Stimulated activated CD8-positive, alpha-beta memory T cell treated with anti-CD3 and anti-CD28 coated beads, Interleukin-2, amount 100 ng/mL, for 48 hours (primary cell): ENCODE measurements at regions not wholly inside any gene's neighbourhood (a gene's known extent, or its start where the extent isn't known, plus 50 kb on each side); places are given as distances from the start of the nearest gene placed in this dataset.
"Not testable (repeated sequence)": the region's sequence is repeated elsewhere in the genome, so short reads cannot be mapped to it uniquely, and the experiment has no call there.

Source experiments
- DNase-seq, 2 donors: peaks; one replicate each; pipeline ENCODE4 v3.0.0-alpha.2; 2020; ENCODE audit warnings: low read depth in 2 of 2

DNA sequence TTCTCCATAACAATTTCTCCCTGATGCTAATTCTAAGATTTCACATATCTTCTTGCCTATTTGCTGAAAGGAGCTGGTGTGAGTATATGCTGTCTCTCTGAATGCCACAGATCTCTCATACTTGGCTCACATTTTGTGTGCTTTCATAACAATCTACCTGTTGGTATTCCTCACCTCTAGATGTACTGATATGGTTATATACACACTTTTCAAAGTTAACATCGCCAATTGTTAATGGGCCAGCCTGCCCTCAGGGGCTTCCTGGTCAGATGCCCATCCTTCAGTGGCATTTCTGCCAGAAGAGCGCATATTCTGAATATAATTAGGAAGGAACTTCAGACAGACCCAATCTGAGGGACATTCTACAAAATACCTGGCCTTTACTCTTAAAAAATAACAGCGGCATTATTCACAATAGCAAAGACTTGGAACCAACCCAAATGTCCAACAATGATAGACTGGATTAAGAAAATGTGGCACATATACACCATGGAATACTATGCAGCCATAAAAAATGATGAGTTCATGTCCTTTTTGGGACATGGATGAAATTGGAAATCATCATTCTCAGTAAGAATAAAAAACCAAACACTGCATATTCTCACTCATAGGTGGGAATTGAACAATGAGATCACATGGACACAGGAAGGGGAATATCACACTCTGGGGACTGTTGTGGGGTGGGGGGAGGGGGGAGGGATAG is 123.9 kb upstream of the FAT1 start:
- not testable (repeated sequence) for DNase-seq

DNA sequence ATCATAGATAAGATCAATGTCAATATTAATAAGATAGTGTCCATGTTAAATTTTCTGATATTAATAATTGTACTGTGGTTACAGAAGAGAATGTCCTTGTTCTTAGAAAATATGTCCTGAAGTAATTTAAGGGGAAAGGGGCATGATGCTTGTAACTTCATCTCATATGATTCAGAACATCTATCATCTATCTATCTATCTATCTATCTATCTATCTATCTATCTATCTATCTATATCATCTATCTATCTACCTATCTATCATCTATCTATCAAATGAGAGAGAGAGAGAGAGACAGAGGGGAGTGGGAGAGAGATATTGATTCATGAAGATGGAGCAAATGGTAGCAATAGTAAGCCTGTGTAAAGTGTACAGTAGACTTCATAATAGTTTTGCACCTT is 124.8 kb upstream of the FAT1 start:
- no peak for DNase-seq

DNA sequence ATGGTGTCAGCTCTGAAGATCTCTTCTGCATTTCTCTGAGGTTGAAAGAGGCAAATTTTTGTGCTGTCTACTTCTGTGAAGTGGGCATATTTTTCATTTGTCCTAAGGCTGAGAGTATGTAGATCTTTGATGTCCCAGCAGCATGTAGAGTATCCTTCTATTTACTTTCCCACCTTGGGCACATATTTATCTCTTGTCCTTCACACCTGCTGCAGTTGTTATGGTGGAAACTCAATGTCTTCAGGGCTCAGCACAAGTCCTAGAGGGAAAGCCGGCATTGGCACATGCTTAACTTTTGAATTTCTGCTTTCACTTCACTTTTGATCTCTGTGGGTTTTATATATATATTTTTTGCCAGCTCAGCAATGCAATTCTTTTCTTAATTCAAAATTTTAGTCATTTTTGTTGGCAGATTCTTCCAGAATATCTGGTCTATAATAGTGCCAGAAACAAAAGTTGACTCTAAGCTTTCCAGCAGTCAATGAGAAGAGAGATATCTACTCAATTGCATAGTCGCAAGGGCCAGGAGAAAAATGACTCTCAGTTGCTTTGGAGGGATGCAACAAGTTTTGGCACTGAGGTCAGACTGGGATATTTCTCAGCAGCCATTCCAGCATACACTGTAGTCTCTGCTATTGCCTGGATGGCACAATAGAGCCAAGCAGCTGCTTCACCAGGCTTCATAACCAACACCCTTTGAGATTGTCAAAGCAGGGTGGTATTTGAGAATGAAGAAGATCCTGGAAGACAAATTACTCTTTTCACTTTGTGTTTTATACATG is 127.8 kb upstream of the FAT1 start:
- DNase-seq, result no peak

DNA sequence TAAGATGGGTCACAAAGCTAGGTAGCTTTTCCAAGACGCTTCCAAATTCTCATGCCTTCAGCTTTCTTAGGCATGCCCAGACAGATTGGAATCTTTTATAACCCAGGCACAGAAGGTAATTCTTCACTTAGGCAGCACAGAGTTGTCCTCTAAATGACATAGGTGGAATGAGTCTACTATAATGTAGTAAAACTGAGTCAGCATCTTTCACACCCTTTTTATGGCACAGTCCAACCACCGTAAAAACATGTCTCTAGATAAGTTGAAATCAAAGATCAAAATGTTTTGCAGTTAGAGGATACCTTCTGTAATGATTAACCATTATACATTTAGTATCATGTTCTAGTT is 128.4 kb upstream of the FAT1 start:
- DNase-seq, result no peak

DNA sequence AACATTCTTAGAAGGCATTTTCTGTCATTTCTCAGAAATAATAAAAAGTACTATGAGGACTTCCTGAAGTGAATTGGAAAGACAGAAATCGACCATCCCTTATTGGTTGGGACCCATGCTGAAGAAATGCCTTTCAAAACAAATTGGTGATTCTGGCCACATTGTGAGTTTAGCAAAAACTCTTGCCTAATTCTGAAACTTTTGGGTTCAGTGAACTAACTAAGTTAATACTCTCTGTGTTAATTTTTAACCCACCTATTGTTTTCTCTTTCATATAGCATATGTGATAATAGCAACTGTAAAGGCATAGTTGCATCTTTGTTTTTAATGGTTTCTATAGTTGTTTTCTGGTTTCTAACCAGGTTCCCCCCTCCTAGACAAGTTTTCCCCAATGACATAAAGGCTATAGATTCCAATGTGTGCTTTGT is 129.3 kb upstream of the FAT1 start:
- DNase-seq, result no peak

DNA sequence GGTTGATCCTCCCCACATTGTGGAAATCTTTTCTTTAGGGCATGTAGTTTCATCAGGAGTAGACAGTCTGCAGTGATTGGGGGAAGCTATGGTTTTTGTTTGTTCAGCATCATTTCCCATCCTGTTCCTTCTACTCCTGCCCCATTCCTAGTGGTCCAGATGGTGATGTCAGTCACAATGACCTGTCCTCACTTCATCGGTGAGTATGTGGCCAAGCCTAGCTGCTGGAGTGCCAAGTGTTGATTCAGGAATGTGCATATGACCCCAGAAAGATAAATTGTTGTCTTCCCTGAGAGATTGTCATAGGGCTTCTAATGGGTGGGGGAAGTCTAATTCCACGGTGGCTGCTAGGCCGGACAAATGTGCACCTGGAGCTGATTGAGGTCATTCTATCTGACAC is 130.6 kb upstream of the FAT1 start:
- DNase-seq, result no peak

DNA sequence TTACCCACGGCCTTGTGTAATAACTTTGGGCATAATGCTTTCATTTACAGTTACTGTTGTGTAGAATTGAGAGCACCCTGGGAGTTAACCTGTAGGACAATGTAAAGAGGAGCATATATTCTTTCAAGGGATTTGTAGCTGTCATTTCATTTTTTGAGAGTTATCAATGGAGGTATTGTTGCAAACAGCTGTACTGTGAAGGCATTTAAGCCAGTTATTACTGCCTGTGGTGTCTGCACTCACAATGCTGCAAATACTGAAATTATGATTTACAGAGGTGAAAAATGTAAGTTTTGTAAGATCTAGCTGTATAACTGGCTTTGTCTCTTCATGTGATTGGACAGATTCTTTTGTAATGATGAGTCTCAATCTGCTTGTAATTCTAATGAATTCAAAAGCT is 131.5 kb upstream of the FAT1 start:
- DNase-seq, result no peak

DNA sequence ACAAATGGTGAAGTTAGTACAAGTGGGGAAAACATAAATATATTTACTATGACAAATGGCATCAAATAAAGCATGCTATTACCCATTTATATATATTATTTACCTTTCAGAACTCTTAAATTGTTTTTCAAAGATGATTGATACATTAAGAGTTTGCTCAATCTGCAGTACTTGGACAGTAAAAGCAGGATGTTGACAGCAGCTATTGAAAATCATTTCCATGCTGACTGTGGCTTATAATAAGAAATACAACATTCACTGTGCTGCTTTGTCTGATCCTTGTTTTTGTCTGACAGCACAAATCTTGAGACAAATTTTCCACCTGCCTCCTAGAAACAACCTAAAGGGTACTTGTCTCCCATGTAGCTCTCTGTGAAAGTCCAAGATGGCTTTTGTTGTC is 134.1 kb upstream of the FAT1 start:
- no peak for DNase-seq

DNA sequence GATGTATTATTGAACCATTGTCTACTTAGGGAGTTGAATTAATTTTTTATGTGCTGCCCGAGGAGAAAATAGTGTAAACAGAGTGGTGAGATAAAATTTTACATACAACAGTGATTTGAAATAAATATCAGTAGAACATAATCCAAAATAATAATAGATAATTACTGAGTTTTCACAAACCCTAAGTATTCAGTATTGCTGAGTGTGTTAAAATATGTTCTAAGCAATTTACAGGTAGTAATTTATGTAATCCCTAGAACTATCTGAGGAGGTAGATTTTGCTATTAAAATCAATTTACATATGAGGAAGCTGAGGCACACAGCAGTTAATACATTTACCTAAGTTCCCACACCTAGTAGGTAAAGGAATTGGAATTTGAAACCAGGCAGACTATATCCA is 134.7 kb upstream of the FAT1 start:
- no peak for DNase-seq

DNA sequence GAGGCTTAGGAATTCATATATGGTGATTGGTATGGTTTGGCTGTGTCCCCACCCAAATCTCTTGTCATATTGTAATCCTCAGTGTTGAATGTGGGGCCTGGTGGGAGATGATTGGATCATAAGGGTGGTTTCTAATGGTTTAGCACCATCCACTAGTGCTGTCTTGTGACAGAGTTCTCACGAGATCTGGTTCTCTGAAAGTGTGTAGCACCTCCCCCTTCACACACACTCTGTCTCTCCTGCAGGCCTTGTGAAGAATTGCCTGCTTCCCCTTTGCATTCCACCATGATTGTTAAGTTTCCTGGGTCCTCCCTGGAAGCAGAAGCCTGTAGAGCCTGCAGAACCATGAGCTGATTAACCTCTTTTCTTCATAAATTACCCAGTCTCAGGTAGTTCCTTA is 135.8 kb upstream of the FAT1 start:
- no peak for DNase-seq

DNA sequence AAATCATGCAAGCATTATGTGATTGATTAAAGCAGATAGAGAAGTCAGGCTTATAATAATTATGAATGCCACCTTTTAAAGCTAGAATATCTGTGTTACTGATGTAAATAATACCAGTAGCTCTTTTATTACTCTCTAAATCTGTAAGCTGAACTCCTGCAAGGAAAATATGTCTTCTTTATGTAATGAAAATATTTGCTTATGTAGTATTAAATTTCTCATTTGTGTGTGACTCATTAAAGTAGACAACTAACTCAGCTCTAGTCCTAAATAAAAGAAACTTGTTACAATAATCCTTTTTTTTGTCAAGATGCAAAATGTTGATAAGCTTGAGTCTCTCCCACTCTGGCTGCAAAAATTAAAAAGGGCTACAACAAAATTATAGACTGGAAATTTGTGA is 137.7 kb upstream of the FAT1 start:
- DNase-seq, result no peak

DNA sequence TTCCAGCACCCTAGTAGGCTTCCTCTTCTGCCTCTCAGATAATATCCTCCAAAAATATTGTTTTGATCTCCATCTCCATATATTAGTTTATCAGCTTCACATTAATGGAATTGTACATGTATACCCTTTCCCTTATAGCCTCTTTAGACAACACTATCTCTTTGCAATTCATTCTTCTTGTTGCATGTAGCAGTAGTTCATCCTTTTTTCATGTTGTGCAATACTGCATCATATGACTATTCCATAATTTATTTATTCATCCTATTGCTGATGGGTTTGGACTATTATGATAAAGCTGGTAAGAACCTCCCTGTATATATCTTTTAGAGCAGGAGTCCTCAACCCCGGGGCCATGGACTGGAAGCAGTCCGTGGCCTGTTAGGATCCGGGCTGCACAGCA is 148.2 kb upstream of the FAT1 start:
- no peak for DNase-seq

DNA sequence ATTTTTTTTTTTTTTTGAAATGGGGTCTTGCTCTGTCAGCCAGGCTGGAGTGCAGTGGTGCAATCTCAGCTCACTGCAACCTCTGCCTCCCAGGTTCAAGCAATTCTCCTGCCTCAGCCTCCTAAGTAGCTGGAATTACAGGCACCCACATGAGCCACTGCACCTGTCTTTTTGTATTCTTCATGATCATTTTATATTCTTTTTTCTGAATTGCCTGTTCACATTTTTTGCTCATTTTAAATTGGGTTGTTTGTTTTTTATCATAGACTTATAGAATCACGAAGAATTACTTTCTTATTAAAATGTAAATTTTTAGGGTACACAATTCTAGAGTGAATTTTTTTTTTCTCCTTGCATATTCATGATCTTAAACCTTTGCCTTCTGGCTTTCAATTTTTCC is 149.4 kb upstream of the FAT1 start:
- not testable (repeated sequence) for DNase-seq

DNA sequence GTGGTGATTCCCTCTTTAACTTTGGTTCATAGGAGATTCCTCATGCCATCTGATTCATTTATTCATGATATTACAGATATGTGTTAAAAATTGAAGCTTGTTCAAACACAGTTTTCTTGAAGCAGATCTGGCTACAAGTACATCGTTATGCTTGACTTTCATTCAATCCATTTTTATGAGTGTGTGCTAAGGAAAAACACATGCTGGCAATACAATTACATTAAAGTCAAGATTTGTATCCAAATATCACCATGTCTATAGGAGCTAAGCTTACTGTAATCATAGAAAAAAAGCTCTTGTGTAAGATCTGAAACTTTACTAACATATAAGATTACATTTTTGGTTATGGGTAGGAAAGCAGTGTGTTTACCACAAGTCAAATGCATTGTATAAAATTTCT is 151.8 kb upstream of the FAT1 start:
- DNase-seq, result no peak

DNA sequence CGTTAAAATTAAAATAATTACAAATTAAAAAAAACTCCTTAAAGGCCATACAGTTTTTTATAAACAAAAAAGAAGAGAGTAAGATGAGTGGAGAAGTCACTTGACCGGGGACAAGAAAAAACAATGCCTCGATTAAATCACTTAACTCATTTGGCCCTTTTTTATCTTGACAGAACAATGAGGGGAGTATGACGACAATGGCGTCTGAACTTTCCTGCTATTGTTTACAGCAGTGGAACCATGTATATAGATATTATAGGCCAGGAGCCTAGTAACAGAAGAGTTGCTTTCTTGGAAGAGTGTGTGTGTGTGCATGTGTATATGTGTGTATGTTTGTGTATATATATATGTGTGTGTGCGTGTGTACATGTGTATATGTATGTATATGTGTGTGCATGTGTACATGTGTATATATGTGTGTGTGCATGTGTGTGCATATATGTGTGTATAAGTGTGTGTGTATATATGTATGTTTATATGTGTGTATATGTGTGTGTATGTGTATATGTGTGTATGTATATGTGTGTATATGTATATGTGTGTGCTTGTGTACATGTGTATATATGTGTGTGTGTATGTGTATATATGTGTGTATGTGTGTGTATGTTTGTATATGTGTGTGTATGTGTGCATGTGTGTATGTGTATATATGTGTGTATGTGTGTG is 153.4 kb upstream of the FAT1 start:
- DNase-seq, result no peak

DNA sequence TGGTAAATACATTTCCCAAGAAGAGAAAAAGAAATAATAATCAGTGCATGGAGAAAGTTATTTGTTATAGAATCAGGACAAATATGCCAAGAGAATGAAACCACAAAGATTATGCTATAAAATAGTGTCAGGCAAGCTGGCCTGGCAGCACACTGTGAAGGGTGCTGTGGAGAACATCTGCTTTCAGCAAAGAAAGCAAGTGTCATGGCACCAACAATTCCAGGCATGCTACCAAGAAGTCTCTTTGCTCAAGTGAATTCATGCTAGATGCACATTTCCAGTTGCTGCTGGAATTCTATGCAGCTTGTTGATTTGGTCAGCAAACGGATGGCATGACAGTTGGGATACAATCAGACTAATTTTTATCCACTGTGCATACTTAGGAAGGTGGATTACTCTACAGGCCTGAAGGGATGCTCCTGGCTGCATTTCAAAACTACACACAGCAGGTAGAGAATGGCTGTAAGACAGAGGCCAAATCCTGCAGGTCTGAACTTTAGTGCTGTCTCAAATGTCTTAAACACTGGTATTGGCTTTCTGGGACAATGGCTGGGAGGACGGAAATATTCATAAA is 154.6 kb upstream of the FAT1 start:
- DNase-seq, result no peak

DNA sequence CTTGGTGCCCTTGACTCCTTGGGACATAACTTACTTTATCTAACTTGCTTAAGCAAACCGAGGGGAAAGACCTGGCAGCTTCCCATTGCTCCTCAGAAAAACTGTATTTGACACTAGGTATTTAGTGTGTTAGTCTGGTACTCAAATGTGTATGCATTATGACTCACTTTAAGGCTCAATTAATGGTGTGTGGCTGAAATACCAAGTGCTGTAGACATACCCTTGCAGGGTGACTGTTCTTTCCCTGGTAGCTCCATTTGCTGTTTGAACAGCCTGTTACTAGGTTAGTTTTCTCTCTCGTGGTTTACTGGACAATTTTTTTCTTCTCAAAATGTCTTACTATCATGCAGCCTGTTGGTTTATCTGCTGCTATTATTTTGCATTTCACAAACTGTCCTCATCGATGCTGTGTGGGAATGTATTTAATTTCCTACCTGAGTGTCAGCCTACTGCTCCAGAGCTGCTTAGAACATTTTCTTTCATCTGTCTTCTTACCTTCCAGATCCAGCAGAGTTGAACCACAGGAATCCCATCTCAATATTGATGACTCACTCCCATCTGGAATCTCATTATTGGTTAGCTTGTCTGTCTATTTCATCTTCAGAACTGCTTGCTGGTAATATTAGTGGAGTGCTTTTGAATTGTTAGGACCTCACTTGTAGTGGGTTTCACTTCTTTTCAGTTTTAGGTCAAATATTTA is 158.0 kb upstream of the FAT1 start:
- DNase-seq, result no peak

DNA sequence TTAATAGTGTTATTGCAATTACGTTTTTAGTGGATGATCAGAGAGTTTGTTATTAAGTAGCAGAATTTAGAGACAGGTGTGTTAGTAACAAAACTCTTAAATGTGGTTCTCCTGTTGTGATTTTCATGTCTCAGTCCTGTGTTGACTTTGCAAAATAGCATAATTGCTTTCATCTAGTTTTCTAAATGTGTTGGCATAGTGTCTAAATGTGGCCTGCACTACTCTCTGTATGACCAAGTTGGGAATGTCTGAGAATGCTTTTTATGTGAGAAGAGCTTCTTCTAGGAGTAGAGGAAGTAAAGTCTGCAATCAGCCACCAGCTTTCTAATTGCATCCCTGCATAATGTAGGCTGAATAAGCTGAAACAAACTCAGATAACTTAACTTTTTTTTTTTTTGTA is 158.6 kb upstream of the FAT1 start:
- DNase-seq, result no peak

DNA sequence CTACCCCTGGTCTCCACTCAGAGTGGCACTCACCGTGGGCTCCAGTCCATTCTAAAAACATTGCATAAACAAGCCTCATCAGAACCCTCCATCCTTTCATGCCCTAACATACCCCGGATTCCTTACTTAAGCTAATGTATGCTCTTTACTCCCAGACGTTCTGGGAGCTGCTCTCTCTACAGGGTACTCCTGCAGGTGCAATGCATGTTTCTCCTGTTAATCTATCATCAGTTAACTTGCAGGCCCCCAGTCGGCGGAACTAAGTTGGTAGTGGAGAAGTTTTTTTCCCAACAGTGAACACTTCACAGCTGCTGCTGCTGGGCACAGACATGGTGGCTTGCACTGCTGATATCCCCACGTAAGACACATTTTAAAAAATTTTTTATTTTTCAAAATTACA is 161.6 kb upstream of the FAT1 start:
- DNase-seq, result no peak

DNA sequence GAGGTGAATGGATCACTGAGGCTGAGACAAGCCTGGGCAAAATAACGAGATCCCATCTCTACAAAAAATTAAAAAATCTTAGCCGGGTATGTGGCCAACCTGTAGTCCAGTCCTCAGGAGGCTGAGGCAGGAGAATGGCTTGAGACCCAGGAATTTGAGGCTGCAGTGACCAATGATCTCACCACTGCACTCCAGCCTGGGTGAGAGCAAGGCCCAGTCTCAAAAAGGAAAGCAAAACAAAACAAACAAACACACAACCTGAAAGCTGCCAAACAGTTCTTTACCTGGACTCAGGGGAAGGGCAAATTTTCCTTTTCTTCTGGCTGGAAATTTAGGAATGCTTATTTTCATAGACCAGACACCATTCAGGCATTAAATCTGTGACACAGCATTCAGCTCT is 163.1 kb upstream of the FAT1 start:
- no peak for DNase-seq

DNA sequence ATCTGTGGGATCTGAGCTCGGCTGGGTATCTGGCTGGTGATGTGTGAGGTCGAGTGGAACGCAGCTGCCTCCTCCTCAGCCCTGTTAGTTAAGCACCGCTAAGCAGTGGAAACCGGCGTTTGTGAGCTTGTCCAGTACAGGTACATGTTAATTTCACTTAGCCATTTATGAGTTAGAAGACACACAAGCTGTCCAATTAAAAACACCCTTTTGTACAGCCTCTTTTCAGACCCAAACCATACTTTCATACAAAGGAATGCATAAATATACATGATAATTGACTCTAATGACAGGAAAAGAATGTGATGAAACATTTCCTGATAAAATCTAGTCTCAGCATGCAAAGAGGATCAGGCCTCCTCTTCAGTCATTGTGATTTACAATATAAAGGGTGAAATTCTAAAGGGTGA is 163.6 kb upstream of the FAT1 start:
- DNase-seq, result no peak

DNA sequence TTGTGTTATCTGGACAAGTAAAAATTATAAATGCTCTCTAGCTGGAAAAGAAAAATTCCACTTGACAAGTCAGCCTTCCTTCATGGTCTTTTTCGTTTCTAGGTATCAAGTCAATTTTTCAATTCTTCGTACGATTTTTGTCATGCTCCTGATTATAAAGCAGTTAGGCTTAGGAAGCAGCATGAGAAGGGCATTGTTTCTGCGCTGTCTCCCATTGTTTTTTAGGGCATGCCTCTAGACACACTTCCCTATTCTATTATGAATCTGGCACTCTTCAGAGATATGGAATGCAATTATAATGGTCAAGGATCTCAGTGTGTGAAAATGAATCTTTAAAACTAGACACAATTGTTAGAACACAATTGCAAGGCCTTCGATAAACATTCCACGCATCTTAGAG is 164.1 kb upstream of the FAT1 start:
- DNase-seq, result no peak
